Tibial artery (tissue), 4 donors: ENCODE measurements at regions not wholly inside any gene's neighbourhood (a gene's known extent, or its start where the extent isn't known, plus 50 kb on each side); places are given as distances from the start of the nearest gene placed in this dataset.
"Not testable (repeated sequence)": the region's sequence is repeated elsewhere in the genome, so short reads cannot be mapped to it uniquely, and the experiment has no call there.

ENCODE experiments used
- DNase-seq, 2 donors: peaks; one replicate each; pipeline ENCODE4 v3.0.0-alpha.2; 2019
- H3K27ac ChIP-seq, 2 donors: fragments of 200-600 bp; sonication (generic) in 1 of 2; 1 replicate in 1 of 2; 2 replicates in 1 of 2; pipeline ENCODE4 v1.5.1; 2018 to 2019; ENCODE audit warnings: mild to moderate bottlenecking in 1 of 2
- H3K27me3 ChIP-seq, 2 donors: fragments of 200-600 bp; sonication (generic) in 1 of 2; one replicate each; pipeline versions ENCODE4 v1.5.1 to v1.6.0; 2016 to 2019
- H3K36me3 ChIP-seq, 3 donors: fragments of 200-600 bp; sonication (generic) in 2 of 3; one replicate each; pipeline ENCODE4 v1.5.1; 2016 to 2019; ENCODE audit warnings: mild to moderate bottlenecking in 2 of 3
- H3K4me1 ChIP-seq, 4 donors: fragments of 200-600 bp; sonication (generic) in 2 of 4; 1 replicate in 3 of 4; 2 replicates in 1 of 4; pipeline ENCODE4 v1.5.1; 2016 to 2019
- H3K4me3 ChIP-seq, 2 donors: fragments of 200-600 bp; sonication (generic) in 1 of 2; 1 replicate in 1 of 2; 2 replicates in 1 of 2; pipeline ENCODE4 v1.5.1; 2018 to 2019; ENCODE audit warnings: mild to moderate bottlenecking in 2 of 2
- H3K9me3 ChIP-seq, 3 donors: fragments of 200-600 bp; sonication (generic) in 1 of 3; one replicate each; pipeline ENCODE4 v1.5.1; 2016 to 2019
- intact Hi-C: fragments of 100-400 bp; cut with DNase I; formaldehyde crosslinking; loops from one replicate; pipeline ENCODE4 v1.15.0; 2023; ENCODE audit warnings: low total_unique reads
- TF ChIP-seq, protein P1 (sequence below), 2 experiments: fragments of 200-600 bp in 1 of 2; fragments of 450-650 bp in 1 of 2; IDR thresholded peaks; one replicate each; pipeline ENCODE4 v1.5.1; 2017 to 2019; ENCODE audit warnings: antibody characterized with exemption in 2 of 2, mild to moderate bottlenecking in 1 of 2, moderate library complexity in 1 of 2

DNA sequence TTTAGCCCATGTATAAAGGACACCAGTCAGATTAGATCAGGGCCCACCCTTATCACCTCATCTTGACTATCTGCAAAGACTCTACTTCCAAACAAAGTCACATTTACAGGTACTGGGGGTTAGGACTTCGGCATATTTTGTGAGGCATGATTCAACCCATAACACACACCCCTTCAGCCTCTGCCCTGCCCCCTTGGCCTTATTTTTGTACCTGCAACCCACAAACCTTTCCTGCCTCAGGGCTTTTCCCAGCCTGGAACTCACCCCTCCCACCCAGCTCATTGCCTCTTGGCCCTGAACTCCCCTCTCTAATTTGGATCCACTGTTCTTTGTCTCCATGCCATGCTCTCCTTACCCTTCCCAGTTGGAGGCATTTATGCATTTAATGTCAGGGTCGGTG is 1116.9 kb downstream of the TBC1D22A start:
- H3K36me3 ChIP-seq = no peaks in the 10 kb centered on the region
- TF ChIP-seq, protein P1, sequence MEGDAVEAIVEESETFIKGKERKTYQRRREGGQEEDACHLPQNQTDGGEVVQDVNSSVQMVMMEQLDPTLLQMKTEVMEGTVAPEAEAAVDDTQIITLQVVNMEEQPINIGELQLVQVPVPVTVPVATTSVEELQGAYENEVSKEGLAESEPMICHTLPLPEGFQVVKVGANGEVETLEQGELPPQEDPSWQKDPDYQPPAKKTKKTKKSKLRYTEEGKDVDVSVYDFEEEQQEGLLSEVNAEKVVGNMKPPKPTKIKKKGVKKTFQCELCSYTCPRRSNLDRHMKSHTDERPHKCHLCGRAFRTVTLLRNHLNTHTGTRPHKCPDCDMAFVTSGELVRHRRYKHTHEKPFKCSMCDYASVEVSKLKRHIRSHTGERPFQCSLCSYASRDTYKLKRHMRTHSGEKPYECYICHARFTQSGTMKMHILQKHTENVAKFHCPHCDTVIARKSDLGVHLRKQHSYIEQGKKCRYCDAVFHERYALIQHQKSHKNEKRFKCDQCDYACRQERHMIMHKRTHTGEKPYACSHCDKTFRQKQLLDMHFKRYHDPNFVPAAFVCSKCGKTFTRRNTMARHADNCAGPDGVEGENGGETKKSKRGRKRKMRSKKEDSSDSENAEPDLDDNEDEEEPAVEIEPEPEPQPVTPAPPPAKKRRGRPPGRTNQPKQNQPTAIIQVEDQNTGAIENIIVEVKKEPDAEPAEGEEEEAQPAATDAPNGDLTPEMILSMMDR (IDR thresholded peaks at IDR 0.05) = no peak
- intact Hi-C loops = no loop called here
- H3K9me3 ChIP-seq = no peaks in the 10 kb centered on the region
- H3K4me3 ChIP-seq = no peak overlapping the region
- no peak overlapping the region for H3K27ac ChIP-seq
- H3K4me1 ChIP-seq = no peaks in the 10 kb centered on the region
- H3K27me3 ChIP-seq = no peaks in the 10 kb centered on the region
- DNase-seq = no peak

DNA sequence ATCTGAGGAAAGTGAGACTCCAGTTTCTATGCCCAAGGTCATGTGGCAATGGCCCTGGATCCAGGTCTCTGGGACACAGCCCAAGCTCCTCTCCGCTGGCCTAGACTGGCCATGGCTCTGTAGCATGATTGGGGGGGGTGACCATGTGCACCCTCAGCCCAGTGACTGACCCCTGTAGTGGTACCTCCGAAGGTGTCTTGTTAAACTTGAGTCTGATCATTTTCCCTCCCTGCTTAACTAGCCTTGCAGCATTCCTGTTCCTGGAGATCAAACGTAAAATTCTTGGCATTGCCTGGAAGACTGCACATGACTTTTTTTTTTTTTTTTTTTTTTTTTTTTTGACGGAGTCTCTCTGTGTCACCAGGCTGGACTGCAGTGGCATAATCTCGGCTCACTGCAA is 1116.0 kb downstream of the TBC1D22A start:
- H3K27me3 ChIP-seq = no peaks in the 10 kb centered on the region
- TF ChIP-seq, protein P1 (IDR thresholded peaks at IDR 0.05) = no peak
- H3K27ac ChIP-seq = no peak overlapping the region
- no peaks in the 10 kb centered on the region for H3K36me3 ChIP-seq
- intact Hi-C loops = no loop called here
- no peaks in the 10 kb centered on the region for H3K9me3 ChIP-seq
- H3K4me3 ChIP-seq = no peak overlapping the region
- no peak for DNase-seq
- H3K4me1 ChIP-seq = no peaks in the 10 kb centered on the region

DNA sequence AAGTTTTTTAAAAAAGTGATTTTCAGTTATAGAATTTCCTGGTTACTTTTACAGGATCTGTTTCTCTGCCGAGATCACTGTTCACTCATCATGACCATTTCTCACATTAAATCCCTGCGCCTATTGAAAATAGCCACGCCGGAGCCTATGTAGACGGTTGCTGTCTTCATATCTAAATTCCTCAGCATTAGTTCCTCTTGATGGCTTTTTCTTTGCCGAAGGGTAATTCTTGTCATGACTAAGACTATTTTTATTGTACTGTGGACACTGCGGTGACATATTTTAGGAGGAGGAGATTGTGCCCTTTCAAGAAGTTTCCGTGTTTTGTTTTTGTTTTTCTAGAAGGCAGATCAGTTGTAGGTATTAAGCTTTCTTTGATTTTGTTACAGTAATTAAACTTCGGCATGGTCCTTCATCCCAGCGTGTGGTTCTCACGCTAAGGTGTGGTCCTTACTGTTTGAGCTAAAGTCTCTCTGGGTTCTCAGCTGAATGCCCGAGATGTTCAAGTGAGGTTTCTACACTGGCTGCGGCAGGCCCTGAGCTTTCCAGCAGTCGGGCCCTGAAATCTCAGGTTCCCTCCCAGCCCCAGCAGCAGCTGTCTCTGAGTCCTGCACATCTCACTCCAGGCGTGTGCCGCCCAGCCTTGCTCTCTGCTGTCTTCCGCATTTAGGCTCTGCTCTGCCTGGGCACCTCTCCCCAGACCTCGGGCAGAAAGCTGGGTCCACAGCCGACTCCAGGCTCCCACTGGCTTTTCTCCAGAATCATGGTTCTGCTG is 1110.5 kb downstream of the TBC1D22A start:
- Histone ChIP-seq H3K27ac (no peak overlapping the region), H3K4me1 (no peaks in the 10 kb centered on the region), H3K36me3 (no peaks in the 10 kb centered on the region), H3K27me3 (no peaks in the 10 kb centered on the region), H3K9me3 (no peaks in the 10 kb centered on the region), H3K4me3 (no peak overlapping the region)
- DNase-seq = no peak
- TF ChIP-seq, protein P1 (IDR thresholded peaks at IDR 0.05) = no peak
- intact Hi-C loops = no loop called here

DNA sequence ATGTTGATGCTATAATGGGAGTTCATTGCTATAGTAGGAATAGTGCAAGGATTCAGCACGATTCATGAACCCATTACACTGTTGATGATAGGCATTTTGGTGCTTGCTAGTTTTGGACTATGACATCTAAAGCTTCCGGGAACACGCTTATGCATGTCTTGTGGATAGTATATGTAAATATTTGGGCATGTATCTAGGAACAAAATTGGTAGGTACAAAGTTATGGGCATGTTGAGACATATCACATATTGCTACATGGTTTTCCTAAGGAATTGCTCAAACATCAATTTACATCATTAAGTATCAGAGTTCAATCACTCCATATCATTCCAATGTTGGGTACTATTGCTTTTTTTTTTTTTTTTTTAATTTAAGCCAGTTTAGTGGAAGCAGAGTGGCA is 1103.2 kb downstream of the TBC1D22A start:
- no peaks in the 10 kb centered on the region for H3K4me1 ChIP-seq
- no peak overlapping the region for H3K27ac ChIP-seq
- no peak for DNase-seq
- no peaks in the 10 kb centered on the region for H3K36me3 ChIP-seq
- H3K9me3 ChIP-seq = no peaks in the 10 kb centered on the region
- H3K27me3 ChIP-seq = no peaks in the 10 kb centered on the region
- TF ChIP-seq, protein P1 (IDR thresholded peaks at IDR 0.05) = no peak
- no peak overlapping the region for H3K4me3 ChIP-seq
- intact Hi-C loops = no loop called here

DNA sequence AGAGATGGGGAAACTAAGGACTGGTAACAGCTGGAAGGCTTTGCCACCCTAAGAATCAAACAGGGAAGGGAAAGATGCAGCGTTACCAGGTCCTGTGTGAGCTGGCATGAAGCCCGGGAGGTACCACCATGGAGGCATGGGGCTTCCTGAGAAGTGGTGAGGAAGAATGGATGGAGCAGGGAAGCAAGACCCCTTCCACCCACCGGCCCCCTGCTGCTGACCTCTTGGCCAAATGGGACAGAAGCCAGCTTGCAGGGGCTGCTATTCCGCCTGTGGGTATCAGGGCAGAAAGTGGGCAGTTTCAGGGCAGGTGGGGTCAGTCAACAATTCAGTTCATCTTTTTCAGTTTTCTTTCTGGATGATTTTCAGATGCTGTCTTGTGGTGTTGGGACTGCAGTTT is 1099.9 kb downstream of the TBC1D22A start:
- H3K4me1 ChIP-seq = no peaks in the 10 kb centered on the region
- DNase-seq = no peak
- no peaks in the 10 kb centered on the region for H3K27me3 ChIP-seq
- H3K27ac ChIP-seq = no peak overlapping the region
- no peaks in the 10 kb centered on the region for H3K36me3 ChIP-seq
- no peak overlapping the region for H3K4me3 ChIP-seq
- intact Hi-C loops = no loop called here
- no peaks in the 10 kb centered on the region for H3K9me3 ChIP-seq
- TF ChIP-seq, protein P1 (IDR thresholded peaks at IDR 0.05) = no peak

DNA sequence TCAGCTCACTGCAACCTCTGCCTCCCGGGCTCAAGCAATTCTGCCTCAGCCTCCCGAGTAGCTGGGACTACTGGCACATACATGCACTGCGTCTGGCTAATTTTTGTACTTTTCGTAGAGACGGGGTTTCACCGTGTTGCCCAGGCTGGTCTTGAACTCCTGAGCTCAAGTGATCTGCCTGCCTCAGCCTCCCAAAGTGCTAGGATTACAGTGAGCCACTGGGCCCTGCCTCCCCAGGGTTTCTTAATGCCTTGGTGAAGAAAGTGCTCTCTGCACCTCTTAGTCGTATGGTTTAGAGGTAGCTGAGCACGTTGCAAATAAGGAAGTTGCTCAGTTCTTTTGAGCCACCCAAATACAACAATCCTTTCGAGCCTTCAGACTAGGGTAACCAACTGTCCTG is 1098.5 kb downstream of the TBC1D22A start:
- H3K9me3 ChIP-seq, H3K4me1 ChIP-seq, DNase-seq, intact Hi-C loops, H3K36me3 ChIP-seq, H3K27me3 ChIP-seq, H3K27ac ChIP-seq, H3K4me3 ChIP-seq: not testable (repeated sequence)
